Naive B cell (primary cell): ENCODE measurements at regions not wholly inside any gene's neighbourhood (a gene's known extent, or its start where the extent isn't known, plus 50 kb on each side); places are given as distances from the start of the nearest gene placed in this dataset.

Source experiments
- ATAC-seq, 2 donors: fragments of 150-1000 bp; cut with Tn5 transposase; 2 replicates each; pipeline ENCODE4 v1.10.0; 2021; ENCODE audit warnings: low read depth in 2 of 2, mild to moderate bottlenecking in 2 of 2, moderate library complexity in 2 of 2
- DNase-seq: peaks from one replicate; pipeline ENCODE4 v3.0.0; 2022
- H3K27ac Mint-ChIP-seq, 6 donors: one replicate each; pipeline ENCODE4 v1.8.0; 2020 to 2022; ENCODE audit warnings: mild to moderate bottlenecking in 6 of 6, mixed read lengths in 6 of 6, moderate library complexity in 5 of 6, inconsistent platforms in 2 of 6
- H3K27me3 Mint-ChIP-seq, 3 donors: one replicate each; pipeline ENCODE4 v1.8.0; 2021 to 2022; ENCODE audit warnings: mixed read lengths in 3 of 3, mild to moderate bottlenecking in 1 of 3
- H3K36me3 Mint-ChIP-seq, 2 donors: one replicate each; pipeline ENCODE4 v1.8.0; 2020 to 2022; ENCODE audit warnings: mixed read lengths in 2 of 2, inconsistent platforms in 1 of 2, mild to moderate bottlenecking in 1 of 2
- H3K4me1 Mint-ChIP-seq, 3 donors: one replicate each; pipeline ENCODE4 v1.8.0; 2020 to 2022; ENCODE audit warnings: mixed read lengths in 3 of 3, inconsistent platforms in 1 of 3, mild to moderate bottlenecking in 1 of 3, moderate library complexity in 1 of 3
- H3K4me3 Mint-ChIP-seq, 8 donors: one replicate each; pipeline ENCODE4 v1.8.0; 2020 to 2022; ENCODE audit warnings: mild to moderate bottlenecking in 8 of 8, mixed read lengths in 8 of 8, moderate library complexity in 8 of 8, inconsistent platforms in 2 of 8
- H3K9me3 Mint-ChIP-seq, 7 donors: one replicate each; pipeline ENCODE4 v1.8.0; 2020 to 2022; ENCODE audit warnings: mixed read lengths in 7 of 7, mild to moderate bottlenecking in 5 of 7, inconsistent platforms in 2 of 7, moderate library complexity in 1 of 7

GRCh38 chr21:30104241-30104640, 62.4 kb downstream of the CLDN17 start:
- DNase-seq: no peak
- H3K36me3 Mint-ChIP-seq: no peaks in the 10 kb centered on the region
- H3K4me3 Mint-ChIP-seq: no peak overlapping the region
- peaks cover 0 to 9% (median 2%) of the 10 kb centered on the region in 7 donors for H3K9me3 Mint-ChIP-seq
- no peak for ATAC-seq
- no peak overlapping the region for H3K27ac Mint-ChIP-seq
- H3K4me1 Mint-ChIP-seq: no peaks in the 10 kb centered on the region
- no peaks in the 10 kb centered on the region for H3K27me3 Mint-ChIP-seq

GRCh38 chr21:30102871-30103270, 63.7 kb downstream of the CLDN17 start:
- no peak for DNase-seq
- no peaks in the 10 kb centered on the region for H3K36me3 Mint-ChIP-seq
- no peaks in the 10 kb centered on the region for H3K4me1 Mint-ChIP-seq
- ATAC-seq: no peak
- no peaks in the 10 kb centered on the region for H3K27me3 Mint-ChIP-seq
- H3K4me3 Mint-ChIP-seq: no peak overlapping the region
- H3K9me3 Mint-ChIP-seq: peaks cover 0 to 9% (median 2%) of the 10 kb centered on the region in 7 donors
- H3K27ac Mint-ChIP-seq: no peak overlapping the region

GRCh38 chr21:30101967-30102366, 64.6 kb downstream of the CLDN17 start:
- Mint-ChIP-seq H3K27ac (peak overlapping the region in 1 of 6 donors; percentile 74), H3K27me3 (no peaks in the 10 kb centered on the region), H3K9me3 (peaks cover 0 to 9% (median 2%) of the 10 kb centered on the region in 7 donors), H3K36me3 (no peaks in the 10 kb centered on the region), H3K4me1 (no peaks in the 10 kb centered on the region), H3K4me3 (no peak overlapping the region)
- no peak for ATAC-seq
- DNase-seq: no peak

DNA sequence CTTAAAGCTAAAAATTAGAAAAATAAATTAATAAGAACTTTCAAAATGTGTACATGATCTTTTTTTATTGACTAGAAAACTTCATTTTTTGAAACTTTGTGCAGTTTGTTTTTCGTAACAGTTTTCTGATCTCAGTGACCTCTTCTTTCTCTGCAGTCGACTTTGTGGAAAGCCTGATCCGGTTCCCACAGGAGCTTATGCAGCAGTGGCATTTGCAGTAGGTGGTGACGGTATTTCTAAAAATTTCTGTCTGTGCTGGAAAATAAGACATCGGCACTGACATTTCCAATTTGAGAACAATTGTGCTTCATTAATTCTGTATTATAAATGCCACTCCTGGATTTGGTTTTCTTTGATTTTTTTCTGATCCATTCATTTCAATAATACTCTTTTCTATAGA, 68.8 kb downstream of the CLDN17 start:
- no peak overlapping the region for H3K4me3 Mint-ChIP-seq
- H3K27me3 Mint-ChIP-seq: no peaks in the 10 kb centered on the region
- no peaks in the 10 kb centered on the region for H3K4me1 Mint-ChIP-seq
- H3K36me3 Mint-ChIP-seq: no peaks in the 10 kb centered on the region
- peaks cover 0 to 8% (median 0%) of the 10 kb centered on the region in 7 donors for H3K9me3 Mint-ChIP-seq
- no peak for ATAC-seq
- no peak overlapping the region for H3K27ac Mint-ChIP-seq
- DNase-seq: no peak

DNA sequence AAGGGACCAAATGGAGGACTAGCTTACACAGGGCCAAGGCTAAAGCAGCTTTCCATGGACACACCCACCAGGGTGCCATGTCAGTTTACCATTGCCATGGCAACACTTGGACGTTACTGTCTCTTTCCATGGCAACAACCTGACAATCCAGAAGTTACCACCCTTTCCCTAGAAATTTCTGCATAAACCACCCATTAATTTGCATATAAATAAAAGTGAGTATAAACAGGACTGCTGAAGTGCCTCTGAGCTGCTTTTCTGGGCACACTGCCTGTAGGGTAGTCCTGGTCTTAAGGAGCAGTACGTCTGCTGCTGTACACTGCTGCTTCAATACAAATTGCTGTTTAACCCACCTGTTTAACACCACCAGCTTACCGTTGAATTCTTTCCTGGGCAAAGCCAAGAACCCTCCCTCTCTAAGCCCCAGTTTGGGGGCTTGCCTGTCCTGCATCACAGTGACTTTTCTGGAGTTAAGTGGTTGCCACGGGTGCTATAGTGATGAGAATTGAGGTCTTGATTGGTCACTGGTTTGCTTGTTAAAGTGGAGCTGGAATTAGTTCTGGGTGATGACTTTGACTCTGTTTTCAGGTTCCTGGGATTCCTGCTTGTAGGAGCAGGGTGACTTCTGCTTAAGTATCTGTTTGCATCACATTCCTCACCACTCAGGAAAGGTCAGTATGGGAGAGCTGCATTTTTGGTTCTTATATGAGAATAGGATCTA, 83.2 kb downstream of the CLDN17 start:
- H3K4me1 Mint-ChIP-seq: no peaks in the 10 kb centered on the region

GRCh38 chr21:30081506-30081905, 85.1 kb downstream of the CLDN17 start:
- H3K4me1 Mint-ChIP-seq: no peaks in the 10 kb centered on the region
- peaks cover 4 to 26% (median 12%) of the 10 kb centered on the region in 7 donors for H3K9me3 Mint-ChIP-seq
- H3K27me3 Mint-ChIP-seq: no peaks in the 10 kb centered on the region
- no peak for DNase-seq
- no peak overlapping the region for H3K27ac Mint-ChIP-seq
- ATAC-seq: no peak
- no peak overlapping the region for H3K4me3 Mint-ChIP-seq
- H3K36me3 Mint-ChIP-seq: peaks cover 0 to 7% of the 10 kb centered on the region in 2 donors

More for the DNA sequence above, 83.2 kb downstream of the CLDN17 start:
- Mint-ChIP-seq H3K9me3 (peaks cover 2 to 16% (median 3%) of the 10 kb centered on the region in 7 donors), H3K27me3 (no peaks in the 10 kb centered on the region), H3K4me3 (no peak overlapping the region), H3K27ac (no peak overlapping the region), H3K36me3 (no peaks in the 10 kb centered on the region)
- DNase-seq (no peak), ATAC-seq (no peak)

- H3K4me1 Mint-ChIP-seq: no peaks in the 10 kb centered on the region
- H3K9me3 Mint-ChIP-seq: peaks cover 12 to 32% (median 18%) of the 10 kb centered on the region in 7 donors
- ATAC-seq (no peak), DNase-seq (no peak)
- H3K36me3 Mint-ChIP-seq: peaks cover 0 to 7% of the 10 kb centered on the region in 2 donors
- H3K27me3 Mint-ChIP-seq: no peaks in the 10 kb centered on the region
- no peak overlapping the region for H3K4me3 Mint-ChIP-seq
- H3K27ac Mint-ChIP-seq: no peak overlapping the region
Observed at GRCh38 chr21:30072496-30072895, 94.1 kb downstream of the CLDN17 start.

- Mint-ChIP-seq H3K4me1 (no peaks in the 10 kb centered on the region), H3K36me3 (no peaks in the 10 kb centered on the region), H3K9me3 (peaks cover 0 to 5% (median 0%) of the 10 kb centered on the region in 7 donors), H3K4me3 (no peak overlapping the region), H3K27ac (no peak overlapping the region), H3K27me3 (no peaks in the 10 kb centered on the region)
- DNase-seq: no peak
- ATAC-seq: no peak
Observed at GRCh38 chr21:30058928-30059327, 107.7 kb downstream of the CLDN17 start.

- ATAC-seq: no peak
- H3K36me3 Mint-ChIP-seq: no peaks in the 10 kb centered on the region
- DNase-seq: no peak
- no peak overlapping the region for H3K4me3 Mint-ChIP-seq
- H3K27ac Mint-ChIP-seq: no peak overlapping the region
- no peaks in the 10 kb centered on the region for H3K4me1 Mint-ChIP-seq
- H3K27me3 Mint-ChIP-seq: no peaks in the 10 kb centered on the region
- peaks cover 0 to 5% (median 0%) of the 10 kb centered on the region in 7 donors for H3K9me3 Mint-ChIP-seq
Observed at GRCh38 chr21:30057108-30057507, 109.5 kb downstream of the CLDN17 start.

DNA sequence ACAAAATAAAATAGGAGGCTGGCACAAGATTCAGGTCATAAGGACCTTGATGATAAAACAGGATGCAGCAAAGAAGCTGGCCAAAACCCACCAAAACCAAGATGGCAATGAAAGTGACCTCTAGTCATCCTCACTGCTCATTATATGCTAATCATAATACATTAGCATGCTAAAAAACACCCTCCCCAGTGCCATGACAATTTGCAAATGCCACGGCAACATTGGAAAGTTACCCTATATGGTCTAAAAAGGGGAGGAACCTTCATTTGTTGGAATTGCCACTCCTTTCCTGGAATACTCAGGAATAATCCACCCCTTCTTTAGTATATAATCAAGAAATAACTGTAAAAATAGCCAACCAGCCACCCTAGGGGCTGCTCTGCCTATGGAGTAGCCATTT, 108.8 kb upstream of the GRIK1 start:
- ATAC-seq: no peak
- peaks cover 0 to 1% (median 0%) of the 10 kb centered on the region in 7 donors for H3K9me3 Mint-ChIP-seq

GRCh38 chr21:30044447-30045064, 104.8 kb upstream of the GRIK1 start:
- ATAC-seq (no peak), DNase-seq (no peak)
- Mint-ChIP-seq H3K4me1 (no peaks in the 10 kb centered on the region), H3K4me3 (no peak overlapping the region), H3K27ac (no peak overlapping the region), H3K27me3 (peaks cover 0 to 4% (median 0%) of the 10 kb centered on the region in 3 donors), H3K36me3 (no peaks in the 10 kb centered on the region), H3K9me3 (peaks cover 1 to 33% (median 7%) of the 10 kb centered on the region in 7 donors)

More for the DNA sequence above, 108.8 kb upstream of the GRIK1 start:
- no peak for DNase-seq
- Mint-ChIP-seq H3K27ac (no peak overlapping the region), H3K4me1 (no peaks in the 10 kb centered on the region), H3K4me3 (no peak overlapping the region), H3K36me3 (no peaks in the 10 kb centered on the region), H3K27me3 (peaks cover 0 to 4% (median 0%) of the 10 kb centered on the region in 3 donors)

DNA sequence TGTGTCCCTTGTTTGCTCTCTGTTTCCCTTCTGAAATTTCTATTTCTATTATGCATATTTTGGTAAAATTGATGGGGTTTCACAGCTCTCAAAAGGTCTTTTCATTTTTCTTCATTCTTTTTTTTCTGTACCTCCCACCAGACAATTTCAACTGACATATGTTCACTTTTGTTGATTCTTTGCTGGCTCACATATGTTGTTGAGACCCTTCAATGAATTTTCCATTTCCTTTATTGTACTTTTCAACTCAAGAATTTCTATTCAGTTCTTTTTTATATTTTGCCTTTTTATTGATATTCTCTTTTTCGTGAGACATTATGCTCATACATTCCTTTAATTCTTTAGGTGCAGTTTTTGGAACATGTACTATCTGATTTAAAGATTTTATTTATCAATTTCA, 102.6 kb upstream of the GRIK1 start:
- Mint-ChIP-seq H3K27ac (peak overlapping the region in 1 of 6 donors; percentile 72), H3K36me3 (no peaks in the 10 kb centered on the region)

GRCh38 chr21:30033441-30033840, 93.6 kb upstream of the GRIK1 start:
- Mint-ChIP-seq H3K27me3 (no peaks in the 10 kb centered on the region), H3K36me3 (no peaks in the 10 kb centered on the region), H3K4me1 (no peaks in the 10 kb centered on the region), H3K9me3 (peaks cover 0 to 5% (median 0%) of the 10 kb centered on the region in 7 donors), H3K27ac (no peak overlapping the region), H3K4me3 (no peak overlapping the region)
- ATAC-seq (no peak), DNase-seq (no peak)

More for the DNA sequence above, 102.6 kb upstream of the GRIK1 start:
- peaks cover 1 to 33% (median 9%) of the 10 kb centered on the region in 7 donors for H3K9me3 Mint-ChIP-seq
- no peak overlapping the region for H3K4me3 Mint-ChIP-seq
- ATAC-seq (no peak), DNase-seq (no peak)
- H3K27me3 Mint-ChIP-seq: peaks cover 0 to 4% (median 0%) of the 10 kb centered on the region in 3 donors
- H3K4me1 Mint-ChIP-seq: no peaks in the 10 kb centered on the region

- H3K27ac Mint-ChIP-seq: peak overlapping the region in 1 of 6 donors; percentile 15
- no peak overlapping the region for H3K4me3 Mint-ChIP-seq
- no peak for ATAC-seq
- DNase-seq: no peak
- no peaks in the 10 kb centered on the region for H3K36me3 Mint-ChIP-seq
- H3K9me3 Mint-ChIP-seq: peaks cover 0 to 5% (median 0%) of the 10 kb centered on the region in 7 donors
- no peaks in the 10 kb centered on the region for H3K4me1 Mint-ChIP-seq
- H3K27me3 Mint-ChIP-seq: no peaks in the 10 kb centered on the region
Observed at GRCh38 chr21:30030416-30030815, 90.6 kb upstream of the GRIK1 start.
